ENCODE measurements at regions not wholly inside any gene's neighbourhood (a gene's known extent, or its start where the extent isn't known, plus 50 kb on each side); places are given as distances from the start of the nearest gene placed in this dataset.

- DNase-seq (ENCODE audit: low spot score): no peak
- H4K20me1 ChIP-seq (ENCODE audit: insufficient read depth, low read length): no peaks in the 10 kb centered on the region
- no peak overlapping the region for H3K4me2 ChIP-seq (ENCODE audit: low read length)
- no peaks in the 10 kb centered on the region for H3K9me3 ChIP-seq (ENCODE audit: low read length)
- ChIA-PET CTCF (ENCODE audit: unreplicated experiment) (no interaction called here), POLR2A (no interaction called here)
- intact Hi-C loops (cut with micrococcal nuclease; ENCODE audit: unreplicated experiment): no loop called here
- peaks cover 5% of the 10 kb centered on the region for H3K4me1 ChIP-seq (ENCODE audit: insufficient read depth, low read length, poor library complexity, severe bottlenecking)
- H3K9me2 ChIP-seq (ENCODE audit: insufficient read depth, low read length): no peaks in the 10 kb centered on the region
- H3K36me3 ChIP-seq (ENCODE audit: insufficient read depth, low read length): no peaks in the 10 kb centered on the region
- H3K79me2 ChIP-seq (ENCODE audit: insufficient read depth, low read depth, low read length): no peaks in the 10 kb centered on the region
- H2AFZ ChIP-seq (ENCODE audit: low read length): no peak overlapping the region
- no peak overlapping the region for H3K4me3 ChIP-seq (ENCODE audit: low read depth, low read length, poor library complexity, severe bottlenecking)
- TF ChIP-seq EZH2phosphoT487 (IDR thresholded peaks at IDR 0.05; ENCODE audit: borderline replicate concordance, low read depth, low read length) (no peak), CTCF (conservative IDR thresholded peaks at IDR 0.05; ENCODE audit: low read length) (no peak)
- no peak overlapping the region for H3K27ac ChIP-seq (ENCODE audit: low read depth, low read length, poor library complexity, severe bottlenecking)
- no TSS peak for BruUV-seq (replicated peaks)
These were observed 84.5 kb upstream of the C3orf80 start for GRCh38 chr3:160140756-160141155.

- Histone ChIP-seq H4K20me1 (ENCODE audit: insufficient read depth, low read length) (no peaks in the 10 kb centered on the region), H3K4me2 (ENCODE audit: low read length) (no peak overlapping the region), H3K4me3 (ENCODE audit: low read depth, low read length, poor library complexity, severe bottlenecking) (no peak overlapping the region), H3K36me3 (ENCODE audit: insufficient read depth, low read length) (no peaks in the 10 kb centered on the region), H3K9me3 (ENCODE audit: low read length) (no peaks in the 10 kb centered on the region), H3K27ac (ENCODE audit: low read depth, low read length, poor library complexity, severe bottlenecking) (no peak overlapping the region), H2AFZ (ENCODE audit: low read length) (no peak overlapping the region), H3K9me2 (ENCODE audit: insufficient read depth, low read length) (no peaks in the 10 kb centered on the region), H3K4me1 (ENCODE audit: insufficient read depth, low read length, poor library complexity, severe bottlenecking) (no peaks in the 10 kb centered on the region), H3K79me2 (ENCODE audit: insufficient read depth, low read depth, low read length) (no peaks in the 10 kb centered on the region)
- intact Hi-C loops (cut with micrococcal nuclease; ENCODE audit: unreplicated experiment): no loop called here
- no TSS peak for BruUV-seq (replicated peaks)
- no peak for DNase-seq (ENCODE audit: low spot score)
- POLR2A ChIA-PET: no interaction called here
- CTCF ChIA-PET (ENCODE audit: unreplicated experiment): no interaction called here
- no peak for TF ChIP-seq CTCF (conservative IDR thresholded peaks at IDR 0.05; ENCODE audit: low read length)
- TF ChIP-seq EZH2phosphoT487 (IDR thresholded peaks at IDR 0.05; ENCODE audit: borderline replicate concordance, low read depth, low read length): no peak
These were observed 83.6 kb upstream of the C3orf80 start for GRCh38 chr3:160141485-160142185.

- no peak for DNase-seq (ENCODE audit: low spot score)
- ChIA-PET CTCF (ENCODE audit: unreplicated experiment) (no interaction called here), POLR2A (no interaction called here)
- Histone ChIP-seq H3K4me1 (ENCODE audit: insufficient read depth, low read length, poor library complexity, severe bottlenecking) (no peaks in the 10 kb centered on the region), H3K9me3 (ENCODE audit: low read length) (no peaks in the 10 kb centered on the region), H3K4me3 (ENCODE audit: low read depth, low read length, poor library complexity, severe bottlenecking) (no peak overlapping the region), H3K4me2 (ENCODE audit: low read length) (no peak overlapping the region), H3K79me2 (ENCODE audit: insufficient read depth, low read depth, low read length) (no peaks in the 10 kb centered on the region), H4K20me1 (ENCODE audit: insufficient read depth, low read length) (no peaks in the 10 kb centered on the region), H3K9me2 (ENCODE audit: insufficient read depth, low read length) (no peaks in the 10 kb centered on the region), H3K36me3 (ENCODE audit: insufficient read depth, low read length) (no peaks in the 10 kb centered on the region), H3K27ac (ENCODE audit: low read depth, low read length, poor library complexity, severe bottlenecking) (no peak overlapping the region), H2AFZ (ENCODE audit: low read length) (no peak overlapping the region)
- TF ChIP-seq EZH2phosphoT487 (IDR thresholded peaks at IDR 0.05; ENCODE audit: borderline replicate concordance, low read depth, low read length) (no peak), CTCF (conservative IDR thresholded peaks at IDR 0.05; ENCODE audit: low read length) (no peak)
- intact Hi-C loops (cut with micrococcal nuclease; ENCODE audit: unreplicated experiment): no loop called here
- no TSS peak for BruUV-seq (replicated peaks)
These were observed 81.7 kb upstream of the C3orf80 start for GRCh38 chr3:160143482-160143881.
